ENCODE measurements at regions not wholly inside any gene's neighbourhood (a gene's known extent, or its start where the extent isn't known, plus 50 kb on each side); places are given as distances from the start of the nearest gene placed in this dataset.

GRCh38 chr10:57946833-57947232 is 320.9 kb downstream of the IPMK start:
- no peaks in the 10 kb centered on the region for H3K4me1 ChIP-seq
- H3K9me3 ChIP-seq, result no peaks in the 10 kb centered on the region
- WGBS, 5 donors, result 70 to 95% (median 91%) methylated on average over 1 of the region's 1 CpG
- intact Hi-C loops (cut with DNase I; ENCODE audit: low total_unique reads), result no loop called here
- DNase-seq, result no peak
- H3K27ac ChIP-seq, result no peak overlapping the region
- no peaks in the 10 kb centered on the region for H3K36me3 ChIP-seq
- H3K4me3 ChIP-seq, result no peak overlapping the region
- H3K27me3 ChIP-seq, result no peaks in the 10 kb centered on the region
- TF ChIP-seq POLR2AphosphoS5 (IDR thresholded peaks at IDR 0.05), result no peak
- TF ChIP-seq CTCF (IDR thresholded peaks at IDR 0.05), result no peak
- no peak for TF ChIP-seq POLR2A (IDR thresholded peaks at IDR 0.05)
- no peak for TF ChIP-seq EP300 (IDR thresholded peaks at IDR 0.05)

GRCh38 chr10:57943701-57944100 is 324.0 kb downstream of the IPMK start:
- H3K27me3 ChIP-seq, result no peaks in the 10 kb centered on the region
- WGBS, 5 donors, result 83 to 92% (median 84%) methylated on average over 4 of the region's 4 CpGs
- H3K36me3 ChIP-seq, result no peaks in the 10 kb centered on the region
- H3K9me3 ChIP-seq, result no peaks in the 10 kb centered on the region
- no peak overlapping the region for H3K4me3 ChIP-seq
- intact Hi-C loops (cut with DNase I; ENCODE audit: low total_unique reads), result no loop called here
- no peak for DNase-seq
- no peak overlapping the region for H3K27ac ChIP-seq
- TF ChIP-seq CTCF (IDR thresholded peaks at IDR 0.05) (no peak), EP300 (IDR thresholded peaks at IDR 0.05) (no peak), POLR2AphosphoS5 (IDR thresholded peaks at IDR 0.05) (no peak), POLR2A (IDR thresholded peaks at IDR 0.05) (no peak)
- H3K4me1 ChIP-seq, result no peaks in the 10 kb centered on the region

- TF ChIP-seq POLR2A (IDR thresholded peaks at IDR 0.05), result no peak
- no peak for TF ChIP-seq CTCF (IDR thresholded peaks at IDR 0.05)
- no peak for TF ChIP-seq POLR2AphosphoS5 (IDR thresholded peaks at IDR 0.05)
- 44 to 60% (median 53%) methylated on average over 2 of the region's 2 CpGs for WGBS, 5 donors
- H3K9me3 ChIP-seq, result no peaks in the 10 kb centered on the region
- no peak overlapping the region for H3K4me3 ChIP-seq
- intact Hi-C loops (cut with DNase I; ENCODE audit: low total_unique reads), result no loop called here
- no peak overlapping the region for H3K27ac ChIP-seq
- H3K36me3 ChIP-seq, result no peaks in the 10 kb centered on the region
- no peaks in the 10 kb centered on the region for H3K27me3 ChIP-seq
- no peaks in the 10 kb centered on the region for H3K4me1 ChIP-seq
- DNase-seq, result no peak
These were observed 342.6 kb downstream of the IPMK start for GRCh38 chr10:57925045-57925444.

- Histone ChIP-seq H3K4me3 (no peak overlapping the region), H3K9me3 (no peaks in the 10 kb centered on the region), H3K36me3 (no peaks in the 10 kb centered on the region), H3K27me3 (no peaks in the 10 kb centered on the region), H3K27ac (no peak overlapping the region), H3K4me1 (no peaks in the 10 kb centered on the region)
- intact Hi-C loops (cut with DNase I; ENCODE audit: low total_unique reads), result no loop called here
- no peak for TF ChIP-seq POLR2A (IDR thresholded peaks at IDR 0.05)
- no peak for TF ChIP-seq CTCF (IDR thresholded peaks at IDR 0.05)
- TF ChIP-seq EP300 (IDR thresholded peaks at IDR 0.05), result no peak
- no peak for TF ChIP-seq POLR2AphosphoS5 (IDR thresholded peaks at IDR 0.05)
- DNase-seq, result no peak
These were observed 346.6 kb downstream of the IPMK start for GRCh38 chr10:57921140-57921539.

All from stomach (tissue), 8 donors.